HuH-7 (cell line): ENCODE measurements at regions not wholly inside any gene's neighbourhood (a gene's known extent, or its start where the extent isn't known, plus 50 kb on each side); places are given as distances from the start of the nearest gene placed in this dataset.

Experiments used
- DNase-seq: peaks from one replicate; pipeline ENCODE4 v3.0.0; 2011; ENCODE audit warnings: low spot score

DNA sequence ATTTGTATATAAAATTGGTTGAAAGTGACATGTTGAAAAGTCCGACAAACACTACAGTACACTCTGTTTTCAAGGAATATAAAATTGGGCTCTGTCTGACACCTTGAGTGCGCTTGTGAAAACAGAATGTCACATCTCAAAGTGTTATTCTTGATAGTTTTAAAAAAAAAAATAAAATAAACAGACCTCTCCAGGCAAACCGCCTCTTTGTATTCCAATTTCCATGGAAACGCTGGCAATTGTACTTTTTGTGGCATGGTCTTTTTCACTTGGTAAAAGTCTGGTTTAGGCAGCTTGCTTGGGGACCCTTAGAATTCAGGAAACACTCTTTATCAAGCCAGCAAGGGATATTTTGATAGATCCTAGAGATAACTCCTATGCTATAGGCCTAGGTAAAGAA, 302.5 kb downstream of the RAB28 start:
- DNase-seq, result no peak

DNA sequence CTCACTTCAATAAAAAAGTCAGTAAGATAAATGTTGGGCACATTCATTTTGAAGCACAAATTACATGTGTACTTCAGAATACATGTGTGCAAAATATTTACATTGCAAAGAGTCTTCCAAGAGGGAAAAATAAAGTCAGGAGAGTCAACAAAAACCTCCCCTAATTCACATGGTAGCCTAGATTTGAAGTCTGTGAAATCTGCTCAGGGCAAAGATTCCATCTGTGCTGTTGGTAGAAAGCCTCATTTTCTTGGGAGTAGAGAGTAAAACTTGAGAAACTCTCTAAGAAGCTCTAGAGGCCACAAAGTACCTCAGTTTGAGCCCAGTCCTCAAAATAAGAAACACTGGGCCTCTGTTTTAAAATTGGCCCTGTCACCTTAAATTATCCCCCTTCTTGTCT, 303.4 kb downstream of the RAB28 start:
- no peak for DNase-seq

DNA sequence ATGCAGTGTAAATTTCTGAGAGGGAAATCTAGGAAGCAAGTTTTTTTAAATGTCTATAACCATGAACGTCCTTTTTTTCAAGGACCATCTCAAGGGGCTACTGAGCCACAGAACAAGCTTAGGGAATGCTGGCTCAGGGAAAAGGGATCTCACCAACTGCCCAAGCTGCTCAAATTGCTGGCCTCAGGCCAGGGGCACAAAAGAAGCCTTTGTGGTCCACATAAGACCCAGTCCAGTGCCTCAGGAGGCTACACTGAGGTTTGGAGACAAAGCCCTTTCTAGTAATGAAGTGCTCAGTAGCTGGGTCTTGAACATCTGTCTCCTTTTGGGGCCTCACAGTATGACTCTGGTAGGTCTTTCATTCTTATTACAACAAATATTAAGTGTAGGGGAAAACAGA, 305.5 kb downstream of the RAB28 start:
- no peak for DNase-seq

DNA sequence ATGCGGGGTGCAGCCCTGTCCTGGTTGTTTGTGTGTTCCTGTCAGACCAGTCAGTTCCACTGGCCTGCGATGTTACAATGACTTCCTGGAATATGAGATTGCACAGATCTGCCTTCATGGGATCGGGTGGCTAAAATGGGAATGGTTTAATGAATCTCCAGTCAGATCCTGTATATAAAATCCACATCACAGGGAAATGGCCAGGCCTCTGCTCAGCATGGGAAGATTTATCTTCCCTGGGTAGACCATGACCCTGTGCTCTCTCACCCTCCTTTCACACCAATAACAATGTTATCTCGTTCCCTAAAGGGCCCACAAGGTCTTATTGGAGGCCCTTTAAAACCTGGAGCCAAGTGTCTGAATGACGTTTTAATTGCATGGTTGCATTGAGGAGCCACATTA, 307.4 kb downstream of the RAB28 start:
- DNase-seq, result peak; percentile 25

DNA sequence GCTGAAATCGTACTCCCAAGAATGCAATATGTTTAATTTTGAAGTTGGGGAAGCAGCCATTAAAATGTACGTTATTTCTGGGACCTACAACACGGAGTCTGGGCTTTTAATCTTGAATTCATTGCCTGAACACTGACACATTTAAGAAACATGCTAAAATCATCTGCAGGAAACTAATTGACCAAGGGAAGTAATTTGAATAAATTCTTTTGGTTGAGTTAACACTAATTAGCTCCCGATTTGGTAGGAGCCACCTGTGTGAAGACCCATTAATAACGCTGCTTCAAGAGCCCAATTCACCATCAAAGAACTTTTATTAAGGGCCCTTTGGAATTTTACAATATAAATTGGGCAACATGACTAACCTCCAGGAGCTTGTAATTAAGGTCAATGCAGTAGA, 309.2 kb downstream of the RAB28 start:
- DNase-seq, result no peak

DNA sequence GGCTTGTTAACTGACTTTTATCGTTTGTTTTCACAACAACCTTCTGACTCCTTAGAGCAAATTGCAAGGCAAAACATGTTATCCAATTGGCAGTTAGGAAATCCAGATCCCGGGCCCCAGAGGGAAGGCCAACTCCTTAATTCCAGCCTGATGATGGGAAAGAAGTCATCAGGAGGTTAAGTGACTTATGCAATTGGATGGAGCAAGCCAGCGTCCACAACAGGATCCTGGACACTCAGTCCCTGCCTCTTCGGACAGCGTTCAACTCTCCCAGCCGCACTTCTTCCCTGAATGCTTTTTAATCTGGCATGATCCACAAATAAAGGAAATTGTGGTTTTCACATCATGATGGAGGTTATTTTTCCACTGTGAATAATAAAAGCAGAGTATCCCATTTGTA, 310.1 kb downstream of the RAB28 start:
- DNase-seq, result no peak

DNA sequence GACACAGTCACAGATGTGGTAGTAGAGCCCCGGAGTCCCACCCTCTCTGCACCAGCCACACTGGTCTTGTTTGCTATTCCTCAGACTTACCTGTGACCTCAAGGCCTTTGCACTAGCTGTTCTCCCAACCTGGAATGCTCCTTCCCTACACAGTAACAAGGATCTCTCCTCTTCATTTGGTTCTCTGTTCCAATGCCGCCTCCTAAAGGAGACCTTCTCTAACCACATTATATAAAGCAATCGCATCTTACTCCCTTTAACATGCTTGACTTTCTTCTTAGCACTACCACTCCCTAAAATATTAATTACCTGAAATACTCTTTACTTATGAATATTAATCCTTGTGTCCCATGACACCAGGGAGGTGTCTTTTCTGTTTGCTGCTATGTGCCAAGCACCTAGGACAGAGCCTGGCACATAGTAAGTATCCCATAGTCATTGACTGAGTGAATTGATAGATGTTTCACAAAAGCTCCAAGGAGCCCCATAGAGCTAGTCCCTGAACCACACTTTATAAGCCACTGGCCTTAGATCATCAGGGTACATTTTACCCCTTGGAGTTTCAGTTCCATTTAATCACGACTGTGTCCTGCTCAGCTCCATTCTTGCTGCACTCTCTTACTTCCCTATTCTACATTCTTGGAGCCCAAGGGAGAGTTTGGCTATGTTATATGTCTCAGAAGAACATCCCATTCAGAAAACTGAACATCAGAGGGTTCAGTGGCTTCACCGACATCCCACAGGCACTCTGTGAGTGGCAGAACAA, 312.7 kb downstream of the RAB28 start:
- DNase-seq, result no peak

DNA sequence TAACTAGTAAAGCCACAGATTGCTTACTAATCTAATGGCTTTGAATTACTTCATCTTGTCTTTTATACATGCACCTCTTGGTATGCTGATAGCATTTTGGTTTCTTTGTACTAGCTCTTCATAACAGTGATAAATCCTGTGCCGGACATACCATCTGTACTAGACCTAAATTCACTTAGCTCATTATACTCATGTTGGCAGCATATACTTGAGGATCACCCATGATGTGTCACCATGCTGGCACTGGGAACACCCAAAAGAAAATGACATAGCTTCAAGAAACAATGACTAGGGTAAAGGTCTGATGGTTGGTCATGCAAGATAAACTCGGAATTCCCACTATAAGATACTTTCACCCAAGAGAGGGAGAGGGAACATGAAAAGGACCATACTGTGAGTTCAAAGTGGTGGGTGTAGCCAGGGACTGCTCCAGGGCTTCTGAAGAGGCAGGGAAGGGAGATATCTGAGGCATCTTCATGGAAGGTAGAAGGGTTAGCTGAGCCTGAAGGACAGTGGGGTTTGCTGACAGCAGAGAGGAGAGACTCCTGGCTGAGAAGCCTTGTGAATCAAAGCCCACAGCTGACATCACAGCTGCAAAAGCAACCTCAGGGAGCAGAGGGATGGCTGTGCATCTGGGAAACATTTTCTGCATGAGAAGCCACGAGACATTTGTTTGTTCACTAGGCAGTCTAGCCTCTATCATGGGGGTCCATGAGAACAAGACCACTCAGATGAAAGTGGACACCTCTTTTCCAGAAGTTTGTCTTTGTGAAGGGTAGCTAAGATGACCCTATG, 314.2 kb downstream of the RAB28 start:
- DNase-seq, result no peak

DNA sequence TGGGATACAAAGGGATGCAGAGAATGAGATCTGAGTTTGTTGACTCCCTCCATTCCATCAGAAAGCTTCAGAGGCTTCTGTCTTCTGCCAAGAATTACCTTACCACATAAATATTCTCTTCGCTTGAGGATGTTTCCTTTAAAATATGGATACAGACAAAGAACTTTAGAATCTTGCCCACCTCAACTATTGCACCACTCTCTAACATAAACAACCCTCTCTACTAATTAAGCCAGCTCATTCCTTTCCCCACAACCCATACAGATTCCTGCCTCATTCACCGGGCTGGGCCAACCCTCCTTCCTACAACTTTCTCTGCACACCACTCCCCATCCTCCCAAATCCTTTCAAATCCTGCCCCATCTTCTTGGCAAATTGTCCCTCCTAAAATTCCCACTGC, 315.8 kb downstream of the RAB28 start:
- DNase-seq, result no peak

DNA sequence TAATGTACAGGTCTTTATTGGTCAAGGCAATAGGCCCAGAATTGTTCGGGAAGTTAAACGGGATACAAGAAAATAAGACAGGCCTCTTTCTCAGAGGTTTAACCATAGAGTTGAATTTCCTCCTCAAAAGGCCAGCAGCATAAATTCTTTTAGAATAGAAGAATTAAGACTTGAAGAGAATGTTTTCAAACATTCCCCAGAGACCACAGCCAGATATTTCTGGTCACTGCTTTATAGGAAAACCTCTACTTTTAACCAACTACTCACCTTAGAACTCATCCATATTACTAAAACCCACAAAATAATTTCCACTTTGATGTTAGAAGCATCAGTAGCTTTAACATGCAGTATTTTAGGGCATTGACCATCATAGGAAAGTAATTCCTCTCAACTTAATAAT, 317.9 kb downstream of the RAB28 start:
- DNase-seq, result no peak

DNA sequence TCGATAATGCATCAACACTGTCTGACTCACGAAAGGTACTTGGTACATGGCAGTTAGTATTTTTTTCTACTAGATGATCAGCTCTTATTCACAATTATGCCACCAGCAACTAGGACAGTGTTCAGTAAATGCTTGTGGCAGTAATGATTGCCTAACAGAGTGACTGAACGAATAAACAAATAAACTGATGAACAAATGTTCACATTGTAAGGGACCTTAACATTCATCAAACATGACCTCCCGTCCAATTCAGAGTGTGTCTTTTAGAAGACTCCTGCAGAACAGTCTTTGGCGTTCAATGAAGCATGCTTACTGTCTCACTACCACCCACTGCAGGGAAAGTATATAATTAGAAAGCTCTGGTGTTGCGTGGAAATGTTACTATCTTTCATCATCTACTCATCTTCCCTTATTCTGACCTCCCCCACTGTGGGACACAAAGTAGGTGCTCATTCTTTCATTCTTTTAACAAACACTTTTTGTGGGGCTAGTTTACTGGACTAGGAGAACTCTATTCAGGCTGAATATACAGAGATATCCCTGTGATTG, 319.3 kb downstream of the RAB28 start:
- peak; percentile 19 for DNase-seq

DNA sequence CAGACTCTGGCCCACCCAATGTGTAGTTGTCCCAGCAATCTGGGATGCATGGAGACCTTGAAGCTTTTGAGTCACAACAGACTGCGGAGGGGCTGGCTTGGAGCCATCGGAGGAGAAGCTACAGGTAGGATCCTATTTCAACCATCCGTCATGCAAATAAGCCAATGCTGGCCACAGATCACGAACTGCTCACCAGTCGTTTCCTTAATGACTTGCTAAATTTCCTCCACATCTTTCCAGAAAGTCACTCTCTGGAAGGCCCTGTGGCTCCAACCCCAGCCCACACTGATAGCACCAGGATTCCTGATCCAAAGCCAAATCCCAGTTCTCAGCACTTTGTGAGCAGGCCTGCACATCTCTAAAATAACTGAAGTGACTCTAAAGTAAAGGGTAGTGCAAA, 321.3 kb downstream of the RAB28 start:
- DNase-seq, result no peak

DNA sequence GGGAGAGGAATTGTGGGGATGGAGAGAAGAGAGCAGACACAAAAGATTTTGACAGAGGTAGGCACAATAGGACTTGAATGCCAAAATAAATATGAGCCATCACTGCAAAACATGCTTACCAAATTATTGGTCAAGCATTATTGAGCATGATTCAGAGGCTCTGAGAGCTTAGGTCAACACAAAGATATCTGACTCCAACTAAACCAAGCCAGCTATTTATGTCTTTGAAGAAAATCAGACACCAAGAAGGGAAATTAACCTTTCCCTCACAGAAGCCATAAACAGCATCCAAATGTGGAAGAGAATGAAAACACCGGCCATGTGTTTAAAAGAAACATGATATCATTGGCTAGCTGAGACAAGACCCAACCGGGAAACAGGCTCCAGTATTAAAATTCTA, 323.2 kb downstream of the RAB28 start:
- no peak for DNase-seq

DNA sequence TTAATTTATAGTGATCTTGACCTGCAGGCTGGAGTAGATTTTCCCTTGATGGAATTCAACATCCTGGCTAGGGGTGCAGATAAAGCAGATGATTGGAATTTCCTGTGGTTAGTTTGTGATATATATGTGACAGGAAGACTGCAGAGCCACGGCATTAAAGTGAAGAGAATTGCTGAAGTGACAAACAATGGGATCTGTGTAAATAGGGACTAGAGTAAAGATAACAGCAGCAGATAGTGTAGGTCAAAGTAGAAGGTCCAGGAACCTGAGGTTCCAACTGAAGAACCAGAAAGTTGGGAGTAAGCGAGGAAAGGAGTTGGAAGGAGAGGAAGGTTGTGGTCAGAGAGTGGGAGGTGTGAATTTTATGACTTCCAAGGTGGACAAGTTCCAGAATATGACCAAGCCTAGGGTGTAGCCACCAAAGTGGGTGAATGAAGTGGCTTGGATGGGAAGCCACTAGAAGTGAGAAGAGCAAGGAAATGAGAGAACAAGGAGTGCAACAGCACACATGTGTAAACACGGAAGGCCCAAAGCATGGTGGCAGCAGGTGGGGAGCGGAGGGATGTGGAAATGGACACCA, 325.0 kb downstream of the RAB28 start:
- no peak for DNase-seq

DNA sequence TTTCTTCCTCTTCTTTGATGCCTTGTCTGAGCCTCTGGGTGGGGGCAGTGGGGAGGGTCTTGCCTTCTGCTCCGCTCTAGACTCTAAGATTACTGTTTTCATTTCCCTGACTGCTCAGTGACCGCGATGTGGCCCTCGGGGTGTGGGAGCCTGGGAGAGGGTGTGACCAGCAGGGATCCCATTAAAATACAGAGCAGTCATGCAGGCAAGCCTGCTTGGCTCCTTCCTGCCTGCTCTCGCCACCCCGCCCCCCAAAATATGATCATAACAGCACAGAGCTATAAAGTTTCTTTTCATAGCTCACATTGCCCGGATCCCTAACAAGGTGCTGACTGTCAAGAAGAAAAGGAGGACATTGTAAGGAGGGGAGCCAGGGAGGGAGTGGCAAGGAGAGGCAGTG, 332.9 kb downstream of the RAB28 start:
- no peak for DNase-seq

DNA sequence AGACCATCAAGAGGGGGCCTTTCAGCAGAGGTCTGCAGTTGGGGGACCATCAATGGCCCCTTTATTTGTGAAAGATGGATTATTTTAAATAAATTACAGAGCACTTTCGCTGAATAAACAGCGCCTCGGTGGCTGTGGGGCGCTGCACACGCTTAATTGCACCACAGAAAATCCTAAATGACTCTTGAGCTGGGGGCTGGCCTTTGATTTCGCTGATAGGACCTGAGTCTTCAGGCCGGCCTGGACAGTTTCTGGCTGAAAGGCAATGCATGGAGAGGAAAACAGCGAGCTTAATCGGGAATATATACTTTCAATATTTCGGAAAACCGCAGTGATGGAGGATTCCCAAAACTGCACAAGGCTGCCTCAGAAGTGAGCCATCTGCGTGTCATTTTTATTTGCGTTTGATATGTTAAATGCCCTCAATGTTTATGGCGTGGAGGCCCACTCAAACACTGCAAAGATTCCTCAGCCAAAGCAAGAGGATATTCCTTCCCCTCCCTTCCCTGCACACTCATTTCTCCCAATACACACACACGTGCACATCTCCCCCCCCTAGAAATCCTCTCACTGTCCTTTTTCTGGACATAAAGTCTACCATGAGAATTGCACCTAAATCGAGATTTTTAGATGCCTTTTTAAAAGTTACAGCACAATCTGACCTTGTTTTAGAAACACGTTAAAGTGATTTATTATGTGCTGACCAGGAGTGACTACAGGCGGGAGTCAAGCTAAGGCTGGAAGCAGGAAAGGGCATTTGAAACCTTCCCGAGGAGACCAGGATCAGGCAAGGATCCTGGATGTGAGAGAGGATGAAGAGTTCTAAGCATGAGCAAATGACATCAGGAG, 340.7 kb downstream of the RAB28 start:
- no peak for DNase-seq

DNA sequence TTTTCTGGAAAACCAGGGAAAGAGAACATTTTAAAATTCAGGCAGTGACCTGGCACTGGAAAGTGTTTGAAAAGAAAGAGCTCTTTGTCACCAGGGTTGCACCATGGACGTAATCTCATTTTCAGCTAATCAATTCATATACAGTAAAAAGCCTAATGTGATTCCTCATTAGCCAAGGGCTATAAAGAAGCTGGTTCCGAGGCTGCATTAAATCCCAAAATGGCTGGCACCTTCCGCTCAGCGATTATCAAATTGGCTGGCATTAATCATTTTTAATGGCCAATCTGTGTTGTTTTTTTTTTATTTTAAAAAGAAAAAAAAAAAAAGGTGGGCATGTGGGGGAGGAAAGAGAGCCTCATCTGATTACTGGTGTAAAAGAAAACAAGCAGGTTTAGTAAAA, 341.4 kb downstream of the RAB28 start:
- no peak for DNase-seq

DNA sequence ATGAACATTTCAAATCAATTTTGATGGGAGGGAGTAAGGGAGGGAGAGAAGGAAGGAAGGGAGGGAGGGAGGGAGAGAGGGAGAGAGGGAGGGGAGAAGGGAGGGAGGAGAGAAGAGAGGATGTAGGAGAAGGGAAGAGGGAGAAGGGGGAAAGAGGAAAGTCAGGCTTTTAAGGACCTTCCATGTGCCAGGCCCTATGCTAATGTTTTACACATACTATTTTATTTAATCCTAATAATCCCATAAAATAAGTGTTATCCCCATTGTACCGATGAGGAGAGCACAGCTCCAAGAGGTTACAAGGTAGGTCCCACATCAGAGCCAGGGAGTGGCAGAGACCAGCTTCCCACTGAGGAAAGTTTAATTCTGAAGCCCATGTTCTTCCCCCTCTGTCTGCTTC, 341.9 kb downstream of the RAB28 start:
- no peak for DNase-seq

DNA sequence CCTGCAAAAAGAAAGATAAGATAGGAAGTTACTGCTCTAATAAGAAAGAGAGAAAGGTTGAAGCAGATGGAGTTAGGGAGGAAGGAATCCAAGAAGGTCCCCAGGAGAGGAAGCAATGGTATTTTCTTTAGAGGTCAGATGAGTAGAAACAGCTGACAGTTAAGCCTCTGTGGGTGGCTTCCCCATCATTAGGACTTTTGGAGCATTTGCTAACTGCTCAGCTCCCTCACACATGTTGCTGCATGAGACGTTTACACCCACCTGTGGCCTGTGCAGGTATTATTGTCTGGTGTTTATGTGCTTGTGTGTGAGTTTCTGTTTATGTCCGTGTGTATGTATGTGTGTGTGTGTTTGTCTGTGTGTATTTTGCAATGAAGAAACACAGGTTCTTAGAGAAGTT, 346.8 kb downstream of the RAB28 start:
- DNase-seq, result no peak

DNA sequence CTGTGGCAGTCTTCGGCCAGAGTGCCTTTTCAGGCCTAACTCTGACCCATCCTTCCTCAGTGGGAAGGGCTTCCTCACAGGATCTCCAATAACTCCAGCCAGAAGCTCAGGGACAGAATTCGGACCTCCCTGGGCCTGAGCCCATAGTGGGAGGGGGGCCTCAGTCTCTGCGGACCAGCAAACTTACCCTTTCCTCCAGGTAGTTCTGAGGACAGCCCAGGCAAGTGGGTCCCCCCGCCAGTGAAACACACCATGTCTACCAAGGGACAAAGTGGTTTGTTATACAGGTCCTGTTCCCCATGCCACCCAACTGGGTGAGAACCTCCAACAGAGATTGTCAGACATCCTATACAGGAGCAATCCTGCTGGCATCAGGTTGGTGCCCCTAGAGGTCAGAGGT, 350.4 kb downstream of the RAB28 start:
- DNase-seq, result no peak

DNA sequence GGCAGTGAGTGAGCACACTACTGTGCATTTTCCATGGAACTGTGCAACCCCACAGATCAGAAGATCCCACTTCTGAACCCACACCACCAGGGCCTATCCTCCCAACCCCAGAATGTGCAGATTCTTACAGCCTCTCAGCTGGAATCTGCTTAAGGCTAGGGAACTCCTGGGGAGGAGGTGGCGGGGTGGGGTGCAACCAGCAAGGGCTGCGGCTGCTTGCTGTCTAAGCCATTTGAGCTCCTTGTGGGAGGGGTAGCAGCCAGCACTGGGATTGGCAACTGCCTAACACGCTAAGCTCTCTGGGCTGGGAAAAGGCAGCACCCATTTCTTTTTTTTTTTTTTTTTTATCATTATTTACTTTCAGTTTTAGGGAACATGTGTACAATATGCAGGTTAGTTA, 353.3 kb downstream of the RAB28 start:
- DNase-seq, result no peak

DNA sequence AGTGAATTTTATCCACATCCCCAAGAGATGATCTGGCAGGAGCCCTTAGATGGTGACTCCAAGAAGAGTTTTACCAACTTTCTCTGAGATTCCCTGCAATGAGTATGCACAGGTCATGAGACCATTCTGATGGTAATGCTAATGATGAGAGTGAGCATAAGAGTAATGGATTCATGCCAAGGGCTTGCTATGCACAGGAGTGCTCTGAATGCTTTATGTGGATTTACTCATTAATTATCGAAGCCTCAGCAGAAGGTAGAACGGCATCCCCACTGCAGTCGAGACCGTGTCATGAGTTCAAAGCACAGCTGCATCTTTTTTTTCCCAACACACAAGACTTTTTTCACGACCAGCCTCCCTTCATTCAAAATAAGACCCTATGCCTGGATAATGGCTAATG, 355.0 kb downstream of the RAB28 start:
- no peak for DNase-seq
